ENCODE measurements at regions not wholly inside any gene's neighbourhood (a gene's known extent, or its start where the extent isn't known, plus 50 kb on each side); places are given as distances from the start of the nearest gene placed in this dataset.
"Not testable (repeated sequence)": the region's sequence is repeated elsewhere in the genome, so short reads cannot be mapped to it uniquely, and the experiment has no call there.

DNA sequence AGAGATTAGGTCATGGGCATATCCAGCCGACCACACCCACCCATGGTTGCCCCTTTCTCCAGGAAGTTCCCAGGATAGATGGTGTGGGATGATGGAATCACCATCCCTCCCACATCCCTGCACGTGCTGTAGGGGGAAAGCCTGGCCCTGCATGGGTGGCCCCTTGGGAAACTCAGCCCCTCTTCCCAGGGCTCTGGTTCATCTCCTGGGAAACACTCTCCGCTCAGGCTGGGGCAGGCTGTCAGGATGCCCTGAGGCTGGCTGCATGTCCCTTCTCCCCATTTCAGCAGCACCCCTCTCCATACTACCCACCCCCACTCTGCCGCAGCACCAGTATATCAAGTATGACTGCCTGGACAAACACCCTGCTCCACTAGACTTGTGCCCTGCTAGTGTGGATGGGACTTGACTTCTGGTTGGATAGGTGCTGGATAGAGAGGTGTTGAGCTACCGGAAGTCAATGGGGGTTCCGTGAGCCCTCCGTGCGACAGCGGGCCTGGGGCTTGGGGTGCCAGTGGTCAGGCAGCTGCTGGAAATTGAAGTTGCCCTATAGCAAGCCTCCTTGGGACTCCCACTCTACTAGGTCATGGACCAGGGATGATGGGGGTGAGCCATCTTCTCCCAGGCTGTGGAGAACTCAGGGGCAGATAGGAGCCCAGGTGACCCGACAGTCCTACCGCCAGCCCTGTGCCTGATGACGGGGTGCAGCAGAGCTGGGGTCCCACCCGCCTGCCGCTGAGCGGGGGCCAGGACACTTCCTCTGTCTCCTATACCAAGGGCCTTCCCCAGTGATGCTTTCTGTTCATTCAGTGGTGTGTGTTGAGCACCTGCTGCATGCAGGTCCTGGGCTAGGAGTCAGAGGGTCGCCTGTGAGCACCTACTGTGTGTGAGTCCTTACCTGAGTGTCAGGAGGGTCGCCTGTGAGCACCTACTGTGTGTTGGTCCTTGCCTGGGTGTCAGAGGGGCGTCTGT, 69.4 kb upstream of the COL5A1 start:
- Histone ChIP-seq H3K27ac (no peak overlapping the region), H3K27me3 (no peaks in the 10 kb centered on the region), H3K4me3 (no peak overlapping the region), H3K36me3 (no peaks in the 10 kb centered on the region), H3K9me3 (no peaks in the 10 kb centered on the region), H3K4me1 (no peaks in the 10 kb centered on the region)
- TF ChIP-seq POLR2AphosphoS5 (IDR thresholded peaks at IDR 0.05; ENCODE audit: insufficient read depth in 1 of 2, low read depth in 1 of 2): no peak
- TF ChIP-seq POLR2A (IDR thresholded peaks at IDR 0.05): no peak
- TF ChIP-seq, protein P1, sequence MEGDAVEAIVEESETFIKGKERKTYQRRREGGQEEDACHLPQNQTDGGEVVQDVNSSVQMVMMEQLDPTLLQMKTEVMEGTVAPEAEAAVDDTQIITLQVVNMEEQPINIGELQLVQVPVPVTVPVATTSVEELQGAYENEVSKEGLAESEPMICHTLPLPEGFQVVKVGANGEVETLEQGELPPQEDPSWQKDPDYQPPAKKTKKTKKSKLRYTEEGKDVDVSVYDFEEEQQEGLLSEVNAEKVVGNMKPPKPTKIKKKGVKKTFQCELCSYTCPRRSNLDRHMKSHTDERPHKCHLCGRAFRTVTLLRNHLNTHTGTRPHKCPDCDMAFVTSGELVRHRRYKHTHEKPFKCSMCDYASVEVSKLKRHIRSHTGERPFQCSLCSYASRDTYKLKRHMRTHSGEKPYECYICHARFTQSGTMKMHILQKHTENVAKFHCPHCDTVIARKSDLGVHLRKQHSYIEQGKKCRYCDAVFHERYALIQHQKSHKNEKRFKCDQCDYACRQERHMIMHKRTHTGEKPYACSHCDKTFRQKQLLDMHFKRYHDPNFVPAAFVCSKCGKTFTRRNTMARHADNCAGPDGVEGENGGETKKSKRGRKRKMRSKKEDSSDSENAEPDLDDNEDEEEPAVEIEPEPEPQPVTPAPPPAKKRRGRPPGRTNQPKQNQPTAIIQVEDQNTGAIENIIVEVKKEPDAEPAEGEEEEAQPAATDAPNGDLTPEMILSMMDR (IDR thresholded peaks at IDR 0.05): no peak
- intact Hi-C loops (cut with DNase I): no loop called here
- DNase-seq (ENCODE audit: extremely low spot score in 2 of 2): peak; percentile 78 to 95

DNA sequence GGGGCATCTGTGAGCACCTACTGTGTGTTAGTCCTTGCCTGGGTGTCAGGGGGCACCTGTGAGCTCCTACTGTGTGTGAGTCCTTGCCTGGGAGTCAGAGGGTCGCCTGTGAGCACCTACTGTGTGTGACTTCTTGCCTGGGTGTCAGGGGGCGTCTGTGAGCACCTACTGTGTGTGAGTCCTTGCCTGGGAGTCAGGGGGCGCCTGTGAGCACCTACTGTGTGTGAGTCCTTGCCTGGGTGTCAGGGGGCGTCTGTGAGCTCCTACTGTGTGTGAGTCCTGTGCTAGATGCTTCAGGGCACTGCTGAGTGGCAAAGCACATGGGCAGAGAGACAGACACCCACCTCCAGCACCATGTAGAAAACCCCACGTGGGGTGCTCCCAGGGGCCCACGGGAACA, 66.9 kb upstream of the COL5A1 start:
- DNase-seq (ENCODE audit: extremely low spot score in 2 of 2): peak; percentile 47 to 55
- H3K36me3 ChIP-seq; H3K9me3 ChIP-seq; H3K27me3 ChIP-seq; H3K27ac ChIP-seq; H3K4me1 ChIP-seq; intact Hi-C loops (cut with DNase I); H3K4me3 ChIP-seq: not testable (repeated sequence)

DNA sequence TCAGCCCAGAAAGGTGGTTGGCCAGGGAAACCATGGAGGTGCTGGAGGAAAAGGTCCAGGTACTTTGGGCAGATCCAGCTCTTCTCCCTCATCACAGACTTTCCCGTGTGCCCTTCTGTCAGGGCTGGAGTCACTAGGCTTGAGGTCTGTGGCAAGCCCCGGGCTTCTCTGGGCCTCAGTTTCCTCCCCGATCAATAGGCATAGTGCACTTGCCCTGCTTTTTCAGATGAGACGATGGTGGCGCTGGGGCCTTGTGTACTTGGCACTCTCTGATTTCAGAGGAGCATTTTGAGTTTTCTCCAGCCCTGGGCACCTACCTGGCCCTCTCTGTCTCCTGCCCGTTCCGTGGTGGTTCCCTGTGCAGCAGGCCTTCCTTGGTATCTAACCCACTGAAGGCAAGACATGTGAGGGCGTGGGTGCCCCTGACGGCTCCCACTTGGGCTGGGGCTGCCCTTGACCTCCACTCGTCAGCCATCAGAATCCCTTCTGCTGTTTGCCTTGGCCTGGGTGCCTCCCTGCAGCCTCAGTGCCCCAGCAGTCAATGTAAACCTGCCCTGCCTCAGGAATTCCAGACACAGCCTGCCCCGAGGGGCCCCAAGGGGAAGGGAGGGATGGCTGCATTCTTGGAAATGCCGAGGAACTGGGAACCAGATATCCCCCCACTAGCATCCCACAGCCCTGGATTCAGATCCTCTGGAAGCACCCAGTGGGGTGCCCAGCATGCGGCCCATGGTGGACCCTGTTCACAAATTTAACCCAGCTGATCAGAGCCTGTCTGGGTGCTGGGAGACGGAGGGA, 66.3 kb upstream of the COL5A1 start:
- Histone ChIP-seq H3K27ac (no peak overlapping the region), H3K36me3 (no peaks in the 10 kb centered on the region), H3K27me3 (no peaks in the 10 kb centered on the region), H3K9me3 (no peaks in the 10 kb centered on the region), H3K4me1 (no peaks in the 10 kb centered on the region), H3K4me3 (no peak overlapping the region)
- DNase-seq (ENCODE audit: extremely low spot score in 2 of 2): peak; percentile 12 to 37
- intact Hi-C loops (cut with DNase I): no loop called here
- TF ChIP-seq POLR2AphosphoS5 (IDR thresholded peaks at IDR 0.05; ENCODE audit: insufficient read depth in 1 of 2, low read depth in 1 of 2): no peak
- no peak for TF ChIP-seq POLR2A (IDR thresholded peaks at IDR 0.05)
- TF ChIP-seq, protein P1 (IDR thresholded peaks at IDR 0.05): no peak

DNA sequence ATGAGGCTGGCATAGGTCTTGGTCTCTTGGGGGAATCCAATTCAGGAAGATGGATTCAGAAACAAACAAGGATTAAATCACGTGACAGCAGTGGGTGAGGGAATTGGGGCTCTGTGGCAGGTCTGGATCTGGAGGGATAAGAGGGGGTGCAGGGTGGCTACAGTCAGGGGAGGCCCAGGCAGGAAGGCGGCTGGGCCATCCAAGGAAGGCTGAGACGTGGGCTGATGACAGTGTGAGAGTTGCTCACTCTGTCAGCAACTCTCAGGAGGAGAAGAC, 65.8 kb upstream of the COL5A1 start:
- no peaks in the 10 kb centered on the region for H3K4me1 ChIP-seq
- intact Hi-C loops (cut with DNase I): no loop called here
- H3K27me3 ChIP-seq: no peaks in the 10 kb centered on the region
- TF ChIP-seq, protein P1 (IDR thresholded peaks at IDR 0.05): no peak
- no peak for TF ChIP-seq POLR2AphosphoS5 (IDR thresholded peaks at IDR 0.05; ENCODE audit: insufficient read depth in 1 of 2, low read depth in 1 of 2)
- TF ChIP-seq POLR2A (IDR thresholded peaks at IDR 0.05): no peak
- H3K27ac ChIP-seq: no peak overlapping the region
- no peaks in the 10 kb centered on the region for H3K36me3 ChIP-seq
- no peaks in the 10 kb centered on the region for H3K9me3 ChIP-seq
- no peak overlapping the region for H3K4me3 ChIP-seq
- peak in 1 of 2 donors; percentile 58 for DNase-seq (ENCODE audit: extremely low spot score in 2 of 2)

DNA sequence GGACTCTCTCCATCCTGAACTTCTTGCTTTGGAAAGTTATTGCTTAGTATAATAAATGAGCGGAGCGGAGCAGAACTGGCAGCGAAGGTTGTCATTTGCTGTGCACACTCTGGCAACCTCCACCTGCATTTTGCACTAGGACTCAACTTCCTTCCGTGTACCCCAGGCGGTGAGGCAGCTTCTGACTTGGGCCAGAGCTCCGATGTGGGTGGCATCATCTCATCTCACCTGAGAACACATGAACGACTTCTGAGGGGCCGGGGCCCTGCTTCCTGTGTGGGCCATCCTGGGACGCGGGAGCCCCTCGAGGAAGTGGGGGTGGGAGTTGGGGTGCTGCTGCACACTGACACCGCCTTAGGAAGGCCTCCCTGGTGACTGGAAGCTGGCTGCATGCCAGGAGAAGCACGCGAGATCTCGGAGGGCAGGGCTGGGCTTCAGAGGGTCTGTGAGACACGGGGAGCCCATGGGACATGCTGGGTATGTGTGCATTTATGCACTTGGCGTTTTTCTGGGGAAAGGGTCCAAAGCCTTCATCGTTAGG, 56.5 kb upstream of the COL5A1 start:
- DNase-seq (ENCODE audit: extremely low spot score in 2 of 2): peak; percentile 65 to 81
- H3K4me3 ChIP-seq: no peak overlapping the region
- no peak overlapping the region for H3K27ac ChIP-seq
- intact Hi-C loops (cut with DNase I): no loop called here
- H3K4me1 ChIP-seq: no peaks in the 10 kb centered on the region
- no peaks in the 10 kb centered on the region for H3K27me3 ChIP-seq
- H3K36me3 ChIP-seq: no peaks in the 10 kb centered on the region
- TF ChIP-seq POLR2A (IDR thresholded peaks at IDR 0.05): no peak
- TF ChIP-seq, protein P1 (IDR thresholded peaks at IDR 0.05): no peak
- TF ChIP-seq POLR2AphosphoS5 (IDR thresholded peaks at IDR 0.05; ENCODE audit: insufficient read depth in 1 of 2, low read depth in 1 of 2): no peak
- H3K9me3 ChIP-seq: no peaks in the 10 kb centered on the region

Data from vagina (tissue), 2 donors.